ENCODE measurements at regions not wholly inside any gene's neighbourhood (a gene's known extent, or its start where the extent isn't known, plus 50 kb on each side); places are given as distances from the start of the nearest gene placed in this dataset.

DNA sequence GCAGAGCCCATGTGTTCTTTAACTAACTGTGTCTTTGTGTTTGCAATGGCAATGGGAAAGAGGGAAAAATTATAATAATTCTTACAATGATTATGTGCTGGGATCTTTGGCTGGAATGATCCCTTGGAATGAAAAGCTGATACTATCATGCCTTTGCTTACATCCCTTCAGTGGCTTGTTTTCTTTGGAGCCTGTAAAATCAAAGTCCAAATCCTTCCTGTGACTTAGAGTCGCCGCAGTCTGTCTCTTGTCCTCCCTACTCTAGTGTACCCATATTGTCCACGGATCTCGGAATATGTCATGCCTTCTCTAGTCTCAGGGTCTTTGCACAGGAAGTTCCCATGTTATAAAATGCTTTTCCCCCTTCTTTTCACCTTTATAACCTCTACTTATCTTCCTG lies 111.7 kb upstream of the MAF start:
- TF ChIP-seq, protein P1, sequence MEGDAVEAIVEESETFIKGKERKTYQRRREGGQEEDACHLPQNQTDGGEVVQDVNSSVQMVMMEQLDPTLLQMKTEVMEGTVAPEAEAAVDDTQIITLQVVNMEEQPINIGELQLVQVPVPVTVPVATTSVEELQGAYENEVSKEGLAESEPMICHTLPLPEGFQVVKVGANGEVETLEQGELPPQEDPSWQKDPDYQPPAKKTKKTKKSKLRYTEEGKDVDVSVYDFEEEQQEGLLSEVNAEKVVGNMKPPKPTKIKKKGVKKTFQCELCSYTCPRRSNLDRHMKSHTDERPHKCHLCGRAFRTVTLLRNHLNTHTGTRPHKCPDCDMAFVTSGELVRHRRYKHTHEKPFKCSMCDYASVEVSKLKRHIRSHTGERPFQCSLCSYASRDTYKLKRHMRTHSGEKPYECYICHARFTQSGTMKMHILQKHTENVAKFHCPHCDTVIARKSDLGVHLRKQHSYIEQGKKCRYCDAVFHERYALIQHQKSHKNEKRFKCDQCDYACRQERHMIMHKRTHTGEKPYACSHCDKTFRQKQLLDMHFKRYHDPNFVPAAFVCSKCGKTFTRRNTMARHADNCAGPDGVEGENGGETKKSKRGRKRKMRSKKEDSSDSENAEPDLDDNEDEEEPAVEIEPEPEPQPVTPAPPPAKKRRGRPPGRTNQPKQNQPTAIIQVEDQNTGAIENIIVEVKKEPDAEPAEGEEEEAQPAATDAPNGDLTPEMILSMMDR (IDR thresholded peaks at IDR 0.05) = no peak
- no peak for TF ChIP-seq POLR2A (IDR thresholded peaks at IDR 0.05)
